PC-3 (cell line): ENCODE measurements at regions not wholly inside any gene's neighbourhood (a gene's known extent, or its start where the extent isn't known, plus 50 kb on each side); places are given as distances from the start of the nearest gene placed in this dataset.

Source experiments
- ATAC-seq: fragments of 200-7000 bp; cut with Tn5 transposase; 2 replicates; pipeline ENCODE4 v1.9.1; 2020; ENCODE audit warnings: mild to moderate bottlenecking, moderate library complexity
- BruUV-seq: library from RNA; stranded (reverse); fragments of 400-500 nt; replicated peaks from 2 replicates; lab custom pipeline; 2021; lab: Mats Ljungman, UMichigan
- CTCF ChIA-PET: fragments of 300-600 bp; sonication (Branson Sonifier 250); formaldehyde crosslinking; loops from one replicate; lab custom pipeline; 2022; ENCODE audit warnings: antibody characterized with exemption; lab: Charles Lee
- POLR2A ChIA-PET: fragments of 300-600 bp; sonication (Branson Sonifier 250); formaldehyde crosslinking; loops from one replicate; lab custom pipeline; 2022; ENCODE audit warnings: antibody characterized with exemption; ENCODE audit not compliant: unreplicated experiment; lab: Charles Lee
- DNase-seq: peaks from one replicate; pipeline ENCODE4 v3.0.0-alpha.2; 2015
- H2AFZ ChIP-seq: fragments of 300-600 bp; sonication (generic); 2 replicates; pipeline ENCODE4 v1.6.0; 2016; ENCODE audit warnings: antibody characterized with exemption, low read length
- H3F3A ChIP-seq: fragments of 300-600 bp; sonication (generic); one replicate; pipeline ENCODE4 v1.6.0; 2017; ENCODE audit warnings: antibody characterized with exemption, low read length, control low read depth, mild to moderate bottlenecking; ENCODE audit not compliant: unreplicated experiment
- H3K27ac ChIP-seq: fragments of 300-600 bp; sonication (generic); 2 replicates; pipeline ENCODE4 v1.5.1; 2016; ENCODE audit warnings: mild to moderate bottlenecking, low read length
- H3K27me3 ChIP-seq: fragments of 300-600 bp; sonication (generic); 2 replicates; pipeline ENCODE4 v1.6.1; 2016; ENCODE audit warnings: low read length, mixed read lengths
- H3K36me3 ChIP-seq: fragments of 300-600 bp; sonication (generic); 2 replicates; pipeline ENCODE4 v1.6.1; 2016; ENCODE audit warnings: low read depth, mixed run types, low read length, mixed read lengths
- H3K4me1 ChIP-seq: fragments of 300-600 bp; sonication (generic); 2 replicates; pipeline ENCODE4 v1.5.1; 2016; ENCODE audit warnings: low read length; ENCODE audit not compliant: insufficient read depth
- H3K4me2 ChIP-seq: fragments of 300-600 bp; sonication (generic); 2 replicates; pipeline ENCODE4 v1.6.0; 2016; ENCODE audit warnings: low read length
- H3K4me3 ChIP-seq: fragments of 300-600 bp; sonication (generic); 2 replicates; pipeline ENCODE4 v1.5.1; 2016; ENCODE audit warnings: mild to moderate bottlenecking, low read length, mixed read lengths
- H3K79me2 ChIP-seq: fragments of 300-600 bp; sonication (generic); 2 replicates; pipeline ENCODE4 v1.6.1; 2017; ENCODE audit warnings: low read length, mixed read lengths
- H3K9ac ChIP-seq: fragments of 300-600 bp; sonication (generic); 2 replicates; pipeline ENCODE4 v1.6.0; 2016; ENCODE audit warnings: mild to moderate bottlenecking, low read length
- H3K9me2 ChIP-seq: fragments of 300-600 bp; sonication (generic); replicated peaks from 2 replicates; pipeline ENCODE4 v1.6.1; 2016; ENCODE audit warnings: mixed run types, low read length, mixed read lengths
- H3K9me3 ChIP-seq: fragments of 300-600 bp; sonication (generic); 2 replicates; pipeline ENCODE4 v1.6.1; 2016; ENCODE audit warnings: low read length, mixed read lengths
- H4K20me1 ChIP-seq: fragments of 300-600 bp; sonication (generic); 2 replicates; pipeline ENCODE4 v1.6.1; 2016; ENCODE audit warnings: low read length, mixed read lengths
- CTCF ChIP-seq: fragments of 300-600 bp; sonication (generic); conservative IDR thresholded peaks from 2 replicates; pipeline ENCODE4 v1.5.1; 2017; ENCODE audit warnings: antibody characterized with exemption, low read depth, mild to moderate bottlenecking, low read length
- EZH2 ChIP-seq: fragments of 300-600 bp; sonication (generic); IDR thresholded peaks from one replicate; pipeline ENCODE4 v1.6.1; 2017; ENCODE audit warnings: antibody characterized with exemption, mild to moderate bottlenecking, low read length; ENCODE audit not compliant: unreplicated experiment
- EZH2phosphoT487 ChIP-seq: fragments of 300-600 bp; sonication (generic); IDR thresholded peaks from 2 replicates; pipeline ENCODE4 v1.6.1; 2018; ENCODE audit warnings: mild to moderate bottlenecking, antibody characterized with exemption, low read length, borderline replicate concordance
- intact Hi-C: fragments of 100-400 bp; cut with micrococcal nuclease; formaldehyde crosslinking; loops from 2 replicates; pipeline ENCODE4 v1.9.0; 2023

GRCh38 chr17:13827118-13827517 is 225.4 kb upstream of the HS3ST3A1 start:
- H3K27ac ChIP-seq: no peak overlapping the region

DNA sequence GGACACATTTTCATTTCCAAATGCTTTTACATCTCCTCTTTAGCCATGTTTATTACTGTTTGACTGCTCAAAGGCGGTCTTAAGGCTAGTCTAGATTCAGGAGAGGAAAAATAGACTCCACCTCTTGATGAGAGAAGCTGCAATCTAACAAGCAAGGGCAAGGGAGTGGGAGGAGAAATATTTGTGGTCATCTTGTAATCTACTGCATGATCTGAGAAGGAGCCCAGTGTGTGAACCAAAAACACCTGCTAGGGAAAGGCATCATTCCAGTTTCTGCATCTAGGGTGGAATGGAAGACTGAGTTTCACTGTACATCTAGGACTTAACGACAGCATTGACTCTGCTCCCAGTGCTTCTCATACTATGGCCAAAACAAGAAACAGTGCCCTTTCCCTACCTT is 232.2 kb upstream of the HS3ST3A1 start:
- peaks cover 3% of the 10 kb centered on the region; the same call in 1 of the 2 replicates for H3K27me3 ChIP-seq
- no peak overlapping the region for H3K27ac ChIP-seq
- H3K79me2 ChIP-seq: no peaks in the 10 kb centered on the region
- CTCF ChIA-PET: no interaction called here
- no peak overlapping the region for H3K4me2 ChIP-seq
- no peak overlapping the region for H3K9ac ChIP-seq
- ATAC-seq (no peak), DNase-seq (no peak)
- H3K36me3 ChIP-seq: no peaks in the 10 kb centered on the region
- no peak overlapping the region for H3K4me3 ChIP-seq
- H4K20me1 ChIP-seq: no peaks in the 10 kb centered on the region
- intact Hi-C loops: no loop called here
- H3F3A ChIP-seq: no peaks in the 10 kb centered on the region
- TF ChIP-seq EZH2 (no peak), EZH2phosphoT487 (no peak), CTCF (no peak)
- POLR2A ChIA-PET: no interaction called here
- H2AFZ ChIP-seq: no peak overlapping the region
- no peaks in the 10 kb centered on the region for H3K9me2 ChIP-seq
- H3K9me3 ChIP-seq: no peaks in the 10 kb centered on the region
- no TSS peak for BruUV-seq
- no peaks in the 10 kb centered on the region for H3K4me1 ChIP-seq

More at GRCh38 chr17:13827118-13827517, 225.4 kb upstream of the HS3ST3A1 start:
- intact Hi-C loops: no loop called here
- BruUV-seq: no TSS peak
- no peak overlapping the region for H2AFZ ChIP-seq
- no peaks in the 10 kb centered on the region for H3K9me3 ChIP-seq
- DNase-seq: no peak
- no peaks in the 10 kb centered on the region for H3F3A ChIP-seq
- H3K79me2 ChIP-seq: no peaks in the 10 kb centered on the region
- ChIA-PET CTCF (no interaction called here), POLR2A (no interaction called here)
- no peak overlapping the region for H3K4me3 ChIP-seq
- no peaks in the 10 kb centered on the region for H4K20me1 ChIP-seq
- H3K9me2 ChIP-seq: no peaks in the 10 kb centered on the region
- TF ChIP-seq EZH2phosphoT487 (no peak), EZH2 (no peak)
- no peak overlapping the region for H3K4me2 ChIP-seq
- no peak overlapping the region for H3K9ac ChIP-seq
- ATAC-seq: no peak
- H3K27me3 ChIP-seq: peaks cover under 1% of the 10 kb centered on the region; the same call in 1 of the 2 replicates
- no peaks in the 10 kb centered on the region for H3K4me1 ChIP-seq
- H3K36me3 ChIP-seq: no peaks in the 10 kb centered on the region

GRCh38 chr17:13835151-13835550 is 233.4 kb upstream of the HS3ST3A1 start:
- Histone ChIP-seq H3K36me3 (no peaks in the 10 kb centered on the region), H3K4me2 (no peak overlapping the region), H2AFZ (no peak overlapping the region), H3K4me1 (no peaks in the 10 kb centered on the region), H3F3A (no peaks in the 10 kb centered on the region), H3K4me3 (no peak overlapping the region), H3K9me3 (no peaks in the 10 kb centered on the region), H3K27me3 (peaks cover 3% of the 10 kb centered on the region; the same call in 1 of the 2 replicates), H4K20me1 (no peaks in the 10 kb centered on the region), H3K79me2 (no peaks in the 10 kb centered on the region), H3K9me2 (no peaks in the 10 kb centered on the region), H3K27ac (no peak overlapping the region), H3K9ac (no peak overlapping the region)
- POLR2A ChIA-PET: no interaction called here
- BruUV-seq: no TSS peak
- DNase-seq (no peak), ATAC-seq (no peak)
- intact Hi-C loops: no loop called here
- TF ChIP-seq EZH2phosphoT487 (no peak), EZH2 (no peak), CTCF (no peak)
- CTCF ChIA-PET: no interaction called here
